ENCODE measurements at regions not wholly inside any gene's neighbourhood (a gene's known extent, or its start where the extent isn't known, plus 50 kb on each side); places are given as distances from the start of the nearest gene placed in this dataset.

- Histone ChIP-seq H3K4me1 (ENCODE audit: control insufficient read depth in 1 of 2, insufficient read depth in 2 of 2, low read length in 2 of 2) (no peaks in the 10 kb centered on the region), H2BK5ac (ENCODE audit: low read depth, low read length, poor library complexity) (no peak overlapping the region), H2AFZ (ENCODE audit: insufficient read depth, low read length, poor library complexity) (no peak overlapping the region), H3K79me1 (ENCODE audit: low read length) (no peaks in the 10 kb centered on the region), H3K9ac (ENCODE audit: low read length) (no peak overlapping the region), H3K36me3 (ENCODE audit: control insufficient read depth in 1 of 2, insufficient read depth in 2 of 2, low read length in 2 of 2) (no peaks in the 10 kb centered on the region), H3K4me3 (ENCODE audit: low read depth, low read length) (no peak overlapping the region), H3K14ac (ENCODE audit: low read length) (no peak overlapping the region), H3K18ac (ENCODE audit: low read length) (no peak overlapping the region), H3K27me3 (ENCODE audit: insufficient read depth, low read length) (no peaks in the 10 kb centered on the region), H2BK120ac (ENCODE audit: insufficient read depth, low read length, poor library complexity) (no peak overlapping the region), H4K8ac (ENCODE audit: low read depth, low read length) (no peak overlapping the region), H3K23ac (ENCODE audit: low read length) (no peak overlapping the region), H3K4me2 (ENCODE audit: low read length) (no peak overlapping the region), H3K9me3 (ENCODE audit: insufficient read depth, low read depth, low read length) (no peaks in the 10 kb centered on the region), H4K91ac (ENCODE audit: low read depth, low read length) (no peak overlapping the region), H2BK12ac (ENCODE audit: low read length) (no peak overlapping the region), H3K4ac (ENCODE audit: low read depth, low read length) (no peak overlapping the region), H3K27ac (ENCODE audit: low read depth, low read length) (no peak overlapping the region), H3K79me2 (ENCODE audit: control insufficient read depth, insufficient read depth, low read length, poor library complexity) (no peaks in the 10 kb centered on the region), H2AK5ac (ENCODE audit: low read length) (no peak overlapping the region), H4K12ac (ENCODE audit: low read depth, low read length) (no peak overlapping the region)
- DNase-seq: no peak
Measured at GRCh38 chr1:193703121-193703520, 516.7 kb upstream of the B3GALT2 start.

- H2BK12ac ChIP-seq (ENCODE audit: low read length): no peak overlapping the region
- no peaks in the 10 kb centered on the region for H3K27me3 ChIP-seq (ENCODE audit: insufficient read depth, low read length)
- no peaks in the 10 kb centered on the region for H3K79me2 ChIP-seq (ENCODE audit: control insufficient read depth, insufficient read depth, low read length, poor library complexity)
- no peak overlapping the region for H3K4ac ChIP-seq (ENCODE audit: low read depth, low read length)
- DNase-seq: no peak
- H4K8ac ChIP-seq (ENCODE audit: low read depth, low read length): no peak overlapping the region
- H3K36me3 ChIP-seq (ENCODE audit: control insufficient read depth in 1 of 2, insufficient read depth in 2 of 2, low read length in 2 of 2): no peaks in the 10 kb centered on the region
- no peak overlapping the region for H2AK5ac ChIP-seq (ENCODE audit: low read length)
- no peak overlapping the region for H2BK5ac ChIP-seq (ENCODE audit: low read depth, low read length, poor library complexity)
- no peak overlapping the region for H3K18ac ChIP-seq (ENCODE audit: low read length)
- H3K4me1 ChIP-seq (ENCODE audit: control insufficient read depth in 1 of 2, insufficient read depth in 2 of 2, low read length in 2 of 2): no peaks in the 10 kb centered on the region
- H4K12ac ChIP-seq (ENCODE audit: low read depth, low read length): no peak overlapping the region
- H3K9ac ChIP-seq (ENCODE audit: low read length): no peak overlapping the region
- no peaks in the 10 kb centered on the region for H3K79me1 ChIP-seq (ENCODE audit: low read length)
- H4K91ac ChIP-seq (ENCODE audit: low read depth, low read length): no peak overlapping the region
- no peak overlapping the region for H3K23ac ChIP-seq (ENCODE audit: low read length)
- H2AFZ ChIP-seq (ENCODE audit: insufficient read depth, low read length, poor library complexity): no peak overlapping the region
- H3K9me3 ChIP-seq (ENCODE audit: insufficient read depth, low read depth, low read length): no peaks in the 10 kb centered on the region
- no peak overlapping the region for H3K4me3 ChIP-seq (ENCODE audit: low read depth, low read length)
- H3K27ac ChIP-seq (ENCODE audit: low read depth, low read length): no peak overlapping the region
- no peak overlapping the region for H3K4me2 ChIP-seq (ENCODE audit: low read length)
- no peak overlapping the region for H3K14ac ChIP-seq (ENCODE audit: low read length)
- H2BK120ac ChIP-seq (ENCODE audit: insufficient read depth, low read length, poor library complexity): no peak overlapping the region
Measured at GRCh38 chr1:193701759-193702158, 515.3 kb upstream of the B3GALT2 start.

- H4K91ac ChIP-seq (ENCODE audit: low read depth, low read length): no peak overlapping the region
- H2AK5ac ChIP-seq (ENCODE audit: low read length): no peak overlapping the region
- H2AFZ ChIP-seq (ENCODE audit: insufficient read depth, low read length, poor library complexity): no peak overlapping the region
- no peaks in the 10 kb centered on the region for H3K9me3 ChIP-seq (ENCODE audit: insufficient read depth, low read depth, low read length)
- H3K79me1 ChIP-seq (ENCODE audit: low read length): no peaks in the 10 kb centered on the region
- H3K4me2 ChIP-seq (ENCODE audit: low read length): no peak overlapping the region
- no peak overlapping the region for H3K4ac ChIP-seq (ENCODE audit: low read depth, low read length)
- no peak overlapping the region for H3K18ac ChIP-seq (ENCODE audit: low read length)
- no peaks in the 10 kb centered on the region for H3K27me3 ChIP-seq (ENCODE audit: insufficient read depth, low read length)
- DNase-seq: no peak
- no peak overlapping the region for H3K23ac ChIP-seq (ENCODE audit: low read length)
- WGBS (ENCODE audit: extremely low coverage, insufficient coverage, insufficient read length): no CpG with 5 or more reads among the region's 3 CpGs
- no peak overlapping the region for H3K9ac ChIP-seq (ENCODE audit: low read length)
- no peaks in the 10 kb centered on the region for H3K79me2 ChIP-seq (ENCODE audit: control insufficient read depth, insufficient read depth, low read length, poor library complexity)
- H3K36me3 ChIP-seq (ENCODE audit: control insufficient read depth in 1 of 2, insufficient read depth in 2 of 2, low read length in 2 of 2): no peaks in the 10 kb centered on the region
- no peak overlapping the region for H2BK120ac ChIP-seq (ENCODE audit: insufficient read depth, low read length, poor library complexity)
- H4K8ac ChIP-seq (ENCODE audit: low read depth, low read length): no peak overlapping the region
- no peak overlapping the region for H3K27ac ChIP-seq (ENCODE audit: low read depth, low read length)
- no peak overlapping the region for H3K4me3 ChIP-seq (ENCODE audit: low read depth, low read length)
- no peak overlapping the region for H2BK12ac ChIP-seq (ENCODE audit: low read length)
- H4K12ac ChIP-seq (ENCODE audit: low read depth, low read length): no peak overlapping the region
- H3K4me1 ChIP-seq (ENCODE audit: control insufficient read depth in 1 of 2, insufficient read depth in 2 of 2, low read length in 2 of 2): no peaks in the 10 kb centered on the region
- H2BK5ac ChIP-seq (ENCODE audit: low read depth, low read length, poor library complexity): no peak overlapping the region
- no peak overlapping the region for H3K14ac ChIP-seq (ENCODE audit: low read length)
Measured at GRCh38 chr1:193700710-193701355, 514.4 kb upstream of the B3GALT2 start.

GRCh38 chr1:193699261-193699660 lies 512.8 kb upstream of the B3GALT2 start:
- Histone ChIP-seq H4K12ac (ENCODE audit: low read depth, low read length) (no peak overlapping the region), H3K27me3 (ENCODE audit: insufficient read depth, low read length) (no peaks in the 10 kb centered on the region), H2BK120ac (ENCODE audit: insufficient read depth, low read length, poor library complexity) (no peak overlapping the region), H3K9me3 (ENCODE audit: insufficient read depth, low read depth, low read length) (no peaks in the 10 kb centered on the region), H2AFZ (ENCODE audit: insufficient read depth, low read length, poor library complexity) (no peak overlapping the region), H3K36me3 (ENCODE audit: control insufficient read depth in 1 of 2, insufficient read depth in 2 of 2, low read length in 2 of 2) (no peaks in the 10 kb centered on the region), H2BK5ac (ENCODE audit: low read depth, low read length, poor library complexity) (no peak overlapping the region), H4K91ac (ENCODE audit: low read depth, low read length) (no peak overlapping the region), H3K23ac (ENCODE audit: low read length) (no peak overlapping the region), H4K8ac (ENCODE audit: low read depth, low read length) (no peak overlapping the region), H3K4me3 (ENCODE audit: low read depth, low read length) (no peak overlapping the region), H3K18ac (ENCODE audit: low read length) (no peak overlapping the region), H3K79me2 (ENCODE audit: control insufficient read depth, insufficient read depth, low read length, poor library complexity) (no peaks in the 10 kb centered on the region), H3K27ac (ENCODE audit: low read depth, low read length) (no peak overlapping the region), H2BK12ac (ENCODE audit: low read length) (no peak overlapping the region), H3K4me2 (ENCODE audit: low read length) (no peak overlapping the region), H3K14ac (ENCODE audit: low read length) (no peak overlapping the region), H3K4ac (ENCODE audit: low read depth, low read length) (no peak overlapping the region), H3K79me1 (ENCODE audit: low read length) (no peaks in the 10 kb centered on the region), H3K4me1 (ENCODE audit: control insufficient read depth in 1 of 2, insufficient read depth in 2 of 2, low read length in 2 of 2) (no peaks in the 10 kb centered on the region), H3K9ac (ENCODE audit: low read length) (no peak overlapping the region), H2AK5ac (ENCODE audit: low read length) (no peak overlapping the region)
- DNase-seq: no peak
- WGBS (ENCODE audit: extremely low coverage, insufficient coverage, insufficient read length): no CpG with 5 or more reads among the region's 4 CpGs
